ENCODE measurements at regions not wholly inside any gene's neighbourhood (a gene's known extent, or its start where the extent isn't known, plus 50 kb on each side); places are given as distances from the start of the nearest gene placed in this dataset.

GRCh38 chr15:88403351-88403791 is 63.8 kb downstream of the MRPL46 start:
- DNase-seq, result no peak

- DNase-seq, result no peak
Measured at GRCh38 chr15:88401996-88402656, 65.1 kb downstream of the MRPL46 start.

GRCh38 chr15:88401251-88401995 is 65.8 kb downstream of the MRPL46 start:
- DNase-seq, result no peak

DNA sequence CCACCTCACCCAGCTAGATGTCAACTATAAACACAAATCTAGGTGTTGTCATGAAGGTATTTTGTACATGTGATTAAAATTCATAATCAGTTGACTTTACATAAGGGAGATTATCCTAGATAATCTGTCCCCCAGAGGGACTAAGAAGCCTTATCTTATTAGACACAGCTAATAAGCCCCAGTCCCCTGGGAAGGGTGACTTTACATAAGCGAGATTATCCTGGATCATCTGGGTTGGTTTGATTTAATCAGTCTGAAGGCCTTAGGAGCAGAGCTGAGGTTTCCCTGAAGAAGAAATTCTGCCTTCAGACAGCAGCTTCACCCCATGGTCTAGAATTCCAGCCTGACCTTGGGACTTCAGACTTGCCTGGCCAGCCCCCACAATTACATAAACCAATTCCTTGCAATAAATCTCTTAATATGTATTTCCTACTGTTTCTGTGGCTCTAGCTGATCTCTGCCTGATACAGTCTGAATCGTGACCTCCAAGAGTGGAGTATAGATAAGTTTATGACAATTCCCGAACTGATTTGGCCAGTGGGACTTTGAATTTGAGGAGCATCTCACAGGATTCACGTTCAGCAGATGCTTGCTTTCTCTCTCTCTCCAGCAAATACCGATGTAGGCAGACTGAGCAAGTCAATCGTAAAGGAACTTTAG is 66.5 kb downstream of the MRPL46 start:
- DNase-seq, result no peak

- no peak for DNase-seq
Measured at GRCh38 chr15:88400084-88400483, 67.1 kb downstream of the MRPL46 start.

DNA sequence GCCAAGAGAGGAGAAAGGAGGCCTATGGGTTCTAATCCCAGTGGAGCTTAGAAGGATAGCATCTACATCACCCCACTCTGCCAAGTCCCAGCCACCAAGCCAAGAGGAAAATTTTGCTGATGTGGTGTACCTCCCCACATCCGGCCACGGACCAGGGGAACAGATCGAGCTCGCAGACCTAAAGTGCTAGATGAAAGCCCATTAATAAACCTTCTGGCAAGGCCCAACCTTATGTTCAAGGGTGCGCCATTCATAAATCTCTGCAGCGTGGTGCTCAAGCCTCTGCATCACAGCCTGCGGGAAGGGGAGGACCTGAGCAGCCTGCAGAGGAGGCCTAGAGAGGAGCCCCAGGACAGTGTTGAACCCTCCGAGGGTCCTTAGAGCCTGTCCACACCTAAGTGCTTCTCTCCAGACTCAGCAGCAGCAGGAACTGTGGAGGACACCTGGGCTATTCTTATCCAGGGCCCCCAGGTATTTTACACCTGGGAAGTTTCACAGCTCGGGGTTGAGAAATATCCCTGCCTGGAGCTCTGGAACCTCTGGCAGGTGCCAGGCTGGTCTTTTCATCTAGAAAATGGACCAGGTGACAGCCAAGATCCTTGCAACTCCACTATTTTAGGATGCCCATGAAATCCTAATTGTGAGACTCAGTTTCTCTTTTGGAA is 68.0 kb downstream of the MRPL46 start:
- no peak for DNase-seq

DNA sequence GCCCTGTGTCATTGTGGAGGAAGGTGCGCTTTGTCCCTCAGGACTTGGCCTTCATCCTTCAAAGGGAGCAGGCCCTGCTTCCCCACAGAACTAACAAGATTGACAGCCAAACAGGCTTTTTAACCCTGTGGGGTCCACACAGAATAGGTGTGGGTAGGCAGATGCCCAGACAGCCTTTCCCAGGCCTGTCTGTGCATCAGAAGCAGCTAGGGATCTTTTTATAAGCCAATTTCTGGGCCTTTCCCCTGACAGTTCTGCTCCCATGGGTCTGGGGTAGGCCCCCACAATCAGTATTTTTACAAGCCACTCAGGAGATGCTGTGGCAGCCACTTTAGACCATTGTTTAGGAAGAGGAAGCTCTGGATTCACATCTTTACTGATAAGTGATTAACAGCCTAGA is 69.2 kb downstream of the MRPL46 start:
- DNase-seq, result no peak

- DNase-seq, result no peak
Measured at GRCh38 chr15:88397506-88397905, 69.7 kb downstream of the MRPL46 start.

GRCh38 chr15:88395872-88396781 is 71.1 kb downstream of the MRPL46 start:
- no peak for DNase-seq

GRCh38 chr15:88395241-88395640 is 71.9 kb downstream of the MRPL46 start:
- no peak for DNase-seq

DNA sequence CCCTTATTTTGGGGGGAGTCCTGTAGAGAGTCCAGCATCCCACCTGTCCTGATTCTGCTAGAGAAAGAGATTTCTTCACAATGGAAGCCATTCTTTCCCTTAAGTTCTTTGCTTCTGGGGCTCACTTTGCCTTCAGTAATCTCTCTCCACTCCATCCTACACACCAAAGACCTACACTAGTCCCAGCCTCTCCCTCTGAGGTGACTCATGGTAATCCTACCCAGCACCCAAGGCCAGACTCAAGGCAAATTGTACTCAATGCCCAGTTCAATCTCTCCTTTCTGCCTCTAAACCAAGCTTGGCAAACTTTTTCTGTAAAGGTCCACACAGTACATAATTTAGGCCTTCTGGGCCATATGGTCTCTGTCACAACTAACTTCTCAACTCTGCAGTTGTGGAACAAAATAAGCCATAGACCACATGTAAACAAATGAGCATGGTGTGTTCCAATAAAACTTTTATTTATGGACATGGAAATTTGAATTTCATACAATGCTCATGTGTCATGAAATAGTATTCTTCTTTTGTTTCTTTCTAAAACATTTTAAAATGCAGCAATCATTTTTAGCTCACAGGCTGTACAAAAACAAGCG is 72.5 kb downstream of the MRPL46 start:
- no peak for DNase-seq

DNA sequence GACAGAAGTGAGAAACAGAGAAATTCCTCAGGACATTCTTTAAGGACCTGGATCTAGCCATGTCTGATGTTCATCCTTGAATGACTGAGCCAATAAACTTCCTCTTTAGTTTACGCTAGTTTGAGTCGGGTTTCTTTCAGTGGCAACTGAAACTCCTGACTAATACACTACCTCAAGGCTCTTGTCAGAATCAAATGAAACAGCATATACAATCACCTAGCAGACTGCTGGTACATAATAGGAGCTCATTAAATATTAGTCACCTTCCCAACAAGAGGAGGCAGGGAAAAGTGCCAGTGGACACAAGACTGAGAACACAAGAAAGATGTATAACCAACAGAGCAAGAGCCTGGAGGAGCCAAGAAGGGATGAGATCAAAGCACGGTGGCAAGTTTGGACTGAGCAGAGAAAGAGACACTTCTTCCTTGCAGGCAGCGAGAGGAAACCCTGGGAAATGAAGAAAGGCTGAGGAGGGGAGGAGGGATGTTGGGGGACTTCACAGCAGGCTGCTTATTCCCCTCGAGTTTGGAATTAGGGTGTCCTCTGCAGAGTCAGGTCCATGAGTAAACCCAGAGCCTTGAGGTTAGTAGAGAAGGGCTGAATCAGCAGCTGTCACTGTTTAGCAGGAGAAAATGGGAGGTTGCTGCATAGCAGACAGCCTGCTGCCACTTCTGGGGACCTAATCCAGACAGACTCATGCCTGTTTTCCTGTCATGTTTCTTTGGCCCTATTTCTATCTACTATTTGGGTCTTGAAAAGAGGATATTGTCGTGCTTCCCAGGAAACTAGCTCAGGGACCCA is 73.3 kb downstream of the MRPL46 start:
- DNase-seq, result no peak

DNA sequence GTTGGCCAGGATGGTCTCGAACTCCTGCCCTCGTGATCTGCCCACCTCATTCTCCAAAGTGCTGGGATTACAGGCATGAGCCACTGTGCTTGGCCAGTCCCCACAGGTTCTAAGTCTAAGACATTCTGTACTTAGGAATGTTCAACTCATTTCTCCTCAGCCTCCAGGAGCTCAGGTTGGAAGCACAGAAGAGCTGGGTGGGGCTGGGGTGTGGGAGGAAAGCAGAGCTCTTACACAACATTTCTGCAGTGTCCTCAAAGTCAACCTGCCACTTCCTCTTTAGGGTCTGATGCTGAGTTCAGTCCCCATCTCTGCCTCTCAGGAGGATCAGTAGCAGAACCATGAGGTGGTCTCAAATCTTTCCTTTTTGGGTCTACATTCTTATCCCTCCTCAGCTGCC is 75.5 kb downstream of the MRPL46 start:
- no peak for DNase-seq

DNA sequence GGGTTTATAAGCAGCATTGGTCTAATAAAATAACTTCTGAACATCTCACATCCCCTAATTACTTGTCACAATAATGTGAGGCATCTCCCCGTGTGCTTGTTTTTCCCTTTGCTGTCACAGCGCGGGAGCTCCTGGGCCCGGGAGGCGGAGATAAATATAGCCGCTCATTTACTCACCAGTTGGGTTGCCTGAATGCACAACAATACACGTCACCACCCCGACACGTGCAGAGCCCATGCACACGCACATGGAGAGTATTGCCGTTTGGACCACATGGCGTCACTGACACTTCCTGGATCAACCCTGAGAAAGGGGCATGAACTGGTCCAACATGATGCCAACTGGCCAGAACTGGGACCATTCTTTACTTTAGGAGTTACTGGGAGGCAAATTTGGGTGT is 76.2 kb downstream of the MRPL46 start:
- no peak for DNase-seq

DNA sequence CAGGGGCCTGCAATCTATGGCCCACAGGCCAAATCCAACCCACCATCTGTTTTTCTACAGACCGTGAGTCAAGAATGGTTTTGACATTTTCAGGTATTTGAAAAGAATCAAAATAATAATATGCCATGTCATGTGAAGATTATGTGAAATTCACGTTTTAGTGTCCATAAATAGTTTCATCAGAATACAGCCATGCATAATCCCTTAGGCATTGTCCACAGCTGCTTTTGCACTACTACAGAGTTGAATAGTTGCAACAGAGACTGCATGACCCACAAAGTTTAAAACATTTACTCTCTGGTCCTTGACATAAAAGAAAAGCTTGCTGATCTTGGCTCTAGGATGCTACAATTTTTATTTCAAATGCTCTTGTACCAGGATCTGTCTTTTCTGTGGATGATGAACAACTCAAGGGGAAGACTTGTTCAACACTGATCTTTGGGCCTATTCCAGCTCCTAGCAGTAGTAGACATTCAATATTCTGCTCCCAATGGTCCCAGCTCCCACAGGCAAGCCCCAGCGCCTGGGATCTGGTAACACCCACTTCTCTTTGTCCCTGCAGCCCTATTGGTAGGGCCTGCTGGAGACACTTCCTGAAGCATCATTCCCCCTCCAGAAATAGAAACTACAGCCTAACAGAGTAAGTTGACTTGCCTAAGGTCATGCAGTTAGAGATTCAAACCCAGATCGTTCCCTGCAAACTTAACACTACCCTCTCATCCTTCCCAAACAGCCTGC is 76.9 kb downstream of the MRPL46 start:
- DNase-seq, result no peak

- DNase-seq, result no peak
Measured at GRCh38 chr15:88389120-88389519, 78.1 kb downstream of the MRPL46 start.

GRCh38 chr15:88388686-88389085 is 78.5 kb downstream of the MRPL46 start:
- DNase-seq, result no peak

DNA sequence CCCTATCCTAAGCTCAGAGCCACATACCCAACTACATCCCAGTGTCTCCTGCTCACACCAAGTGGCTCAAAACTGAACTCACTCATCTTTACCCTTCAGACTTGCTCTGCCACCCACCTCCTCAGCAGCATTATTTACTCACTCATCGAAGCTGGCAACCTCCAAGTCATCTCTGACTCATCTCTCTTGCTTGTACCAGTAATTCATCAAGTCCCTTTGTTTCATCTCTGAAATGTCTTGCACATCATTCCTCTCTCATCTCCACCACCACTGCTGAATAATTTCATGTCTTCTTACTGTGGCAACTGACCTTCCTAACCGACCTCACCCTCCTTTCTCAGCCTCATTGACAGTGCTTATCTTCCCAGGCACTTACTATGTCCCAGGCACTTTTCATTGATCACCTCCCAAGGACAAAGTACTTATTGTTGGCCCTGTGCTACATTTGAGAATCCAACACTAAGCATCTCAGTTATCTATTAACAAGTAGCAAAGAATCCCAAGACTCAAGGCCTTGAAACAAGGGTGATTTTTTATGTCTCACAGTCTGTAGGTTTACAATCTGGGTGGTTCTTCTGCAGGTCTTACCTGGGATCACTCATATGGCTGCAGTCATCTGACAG is 82.0 kb downstream of the MRPL46 start:
- DNase-seq, result peak; percentile 60

GRCh38 chr15:88383354-88383753 is 83.8 kb downstream of the MRPL46 start:
- DNase-seq, result no peak
